ENCODE measurements at regions not wholly inside any gene's neighbourhood (a gene's known extent, or its start where the extent isn't known, plus 50 kb on each side); places are given as distances from the start of the nearest gene placed in this dataset.
"Not testable (repeated sequence)": the region's sequence is repeated elsewhere in the genome, so short reads cannot be mapped to it uniquely, and the experiment has no call there.

DNA sequence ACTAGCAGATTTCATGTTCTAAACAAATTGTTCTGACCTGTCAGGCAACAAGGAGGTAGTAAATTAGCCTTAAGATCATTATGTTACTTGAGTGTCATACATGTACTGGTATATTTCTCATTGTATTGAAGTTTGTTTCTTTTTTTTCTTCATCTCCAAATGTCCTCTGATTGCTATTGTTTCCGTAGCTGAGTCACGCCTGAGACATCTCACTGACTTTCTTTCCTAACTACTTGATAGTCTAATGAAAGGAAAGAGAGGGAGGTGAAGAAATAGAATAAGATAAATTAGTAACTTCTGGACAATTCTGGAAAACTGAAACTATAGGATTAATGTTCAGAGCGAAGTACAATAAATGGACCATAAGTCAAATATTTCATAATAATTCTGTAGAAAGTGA, 1049.9 kb downstream of the TSN start:
- Histone ChIP-seq H3K9ac (no peak overlapping the region), H3K4me1 (ENCODE audit: insufficient read depth) (no peaks in the 10 kb centered on the region), H4K20me1 (ENCODE audit: insufficient read depth) (no peaks in the 10 kb centered on the region), H3K36me3 (ENCODE audit: low read depth) (no peaks in the 10 kb centered on the region), H2AFZ (no peak overlapping the region), H3K79me2 (ENCODE audit: insufficient read depth) (no peaks in the 10 kb centered on the region), H3K4me3 (no peak overlapping the region), H3K27ac (no peak overlapping the region), H3K9me2 (ENCODE audit: insufficient read depth) (no peaks in the 10 kb centered on the region; the same call in 1 of the 2 replicates), H3K4me2 (ENCODE audit: unreplicated experiment) (no peak overlapping the region), H3K27me3 (replicated peaks; ENCODE audit: insufficient read depth) (no peaks in the 10 kb centered on the region), H3K9me3 (ENCODE audit: low read depth) (no peaks in the 10 kb centered on the region), H3F3A (ENCODE audit: insufficient read depth) (no peaks in the 10 kb centered on the region)
- DNase-seq = peak; percentile 9
- TF ChIP-seq EZH2 (IDR thresholded peaks at IDR 0.05; ENCODE audit: insufficient read depth, poor library complexity, severe bottlenecking) = no peak
- no peak for TF ChIP-seq EZH2phosphoT487 (IDR thresholded peaks at IDR 0.05; ENCODE audit: insufficient read depth, low read depth)
- in situ Hi-C loops (cut with MboI) = no loop called here
- WGBS, 2 experiments (ENCODE audit: low coverage in 1 of 2, low lambda C conversion rate in 2 of 2, missing lambda C conversion rate in 2 of 2) = 58 to 61% methylated on average over 3 of the region's 3 CpGs

- in situ Hi-C loops (cut with MboI) = no loop called here
- H4K20me1 ChIP-seq (ENCODE audit: insufficient read depth) = no peaks in the 10 kb centered on the region
- H3K27me3 ChIP-seq (replicated peaks; ENCODE audit: insufficient read depth) = no peaks in the 10 kb centered on the region
- no peak overlapping the region for H2AFZ ChIP-seq
- H3K9ac ChIP-seq = no peak overlapping the region
- no peaks in the 10 kb centered on the region; the same call in 1 of the 2 replicates for H3K9me2 ChIP-seq (ENCODE audit: insufficient read depth)
- TF ChIP-seq EZH2phosphoT487 (IDR thresholded peaks at IDR 0.05; ENCODE audit: insufficient read depth, low read depth) (no peak), EZH2 (IDR thresholded peaks at IDR 0.05; ENCODE audit: insufficient read depth, poor library complexity, severe bottlenecking) (no peak)
- H3K27ac ChIP-seq = no peak overlapping the region
- no peaks in the 10 kb centered on the region for H3K36me3 ChIP-seq (ENCODE audit: low read depth)
- no peaks in the 10 kb centered on the region for H3K9me3 ChIP-seq (ENCODE audit: low read depth)
- H3K4me1 ChIP-seq (ENCODE audit: insufficient read depth) = no peaks in the 10 kb centered on the region
- no peak overlapping the region for H3K4me3 ChIP-seq
- 48 to 64% methylated on average over 4 of the region's 4 CpGs for WGBS, 2 experiments (ENCODE audit: low coverage in 1 of 2, low lambda C conversion rate in 2 of 2, missing lambda C conversion rate in 2 of 2)
- H3K79me2 ChIP-seq (ENCODE audit: insufficient read depth) = no peaks in the 10 kb centered on the region
- no peaks in the 10 kb centered on the region for H3F3A ChIP-seq (ENCODE audit: insufficient read depth)
- DNase-seq = no peak
- H3K4me2 ChIP-seq (ENCODE audit: unreplicated experiment) = no peak overlapping the region
These were observed 1053.0 kb downstream of the TSN start for GRCh38 chr2:122808286-122808969.

DNA sequence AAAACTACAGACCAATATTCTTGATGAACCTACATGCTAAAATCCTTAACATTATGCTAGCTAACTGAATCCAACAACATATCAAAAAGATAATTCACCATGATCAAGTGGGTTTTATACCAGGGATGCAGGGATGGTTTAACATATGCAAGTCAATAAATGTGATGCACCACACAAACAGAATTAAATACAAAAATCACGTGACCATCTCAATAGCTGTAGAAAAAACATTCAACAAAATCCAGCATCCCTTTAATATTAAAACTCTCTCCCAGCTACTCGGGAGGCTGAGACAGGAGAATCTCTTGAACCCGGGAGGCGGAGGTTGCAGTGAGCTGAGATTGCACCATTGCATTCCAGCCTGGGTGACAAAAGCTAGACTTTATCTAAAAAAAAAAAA, 1056.8 kb downstream of the TSN start:
- H4K20me1 ChIP-seq (ENCODE audit: insufficient read depth); H3F3A ChIP-seq (ENCODE audit: insufficient read depth); H3K4me1 ChIP-seq (ENCODE audit: insufficient read depth); H3K27me3 ChIP-seq (replicated peaks; ENCODE audit: insufficient read depth); in situ Hi-C loops (cut with MboI); H3K79me2 ChIP-seq (ENCODE audit: insufficient read depth); H3K9me3 ChIP-seq (ENCODE audit: low read depth); DNase-seq; H3K4me3 ChIP-seq; H3K36me3 ChIP-seq (ENCODE audit: low read depth); H3K27ac ChIP-seq; H3K4me2 ChIP-seq (ENCODE audit: unreplicated experiment); H3K9me2 ChIP-seq (ENCODE audit: insufficient read depth); H3K9ac ChIP-seq; H2AFZ ChIP-seq: not testable (repeated sequence)
- 29 to 38% methylated on average over 4 of the region's 4 CpGs for WGBS, 2 experiments (ENCODE audit: low coverage in 1 of 2, low lambda C conversion rate in 2 of 2, missing lambda C conversion rate in 2 of 2)

- Histone ChIP-seq H3K27me3 (replicated peaks; ENCODE audit: insufficient read depth) (no peaks in the 10 kb centered on the region), H3K4me2 (ENCODE audit: unreplicated experiment) (no peak overlapping the region), H3K9ac (no peak overlapping the region), H3K9me3 (ENCODE audit: low read depth) (no peaks in the 10 kb centered on the region), H4K20me1 (ENCODE audit: insufficient read depth) (no peaks in the 10 kb centered on the region), H3K27ac (no peak overlapping the region), H3K4me1 (ENCODE audit: insufficient read depth) (no peaks in the 10 kb centered on the region), H3K9me2 (ENCODE audit: insufficient read depth) (no peaks in the 10 kb centered on the region), H2AFZ (no peak overlapping the region), H3F3A (ENCODE audit: insufficient read depth) (no peaks in the 10 kb centered on the region), H3K4me3 (no peak overlapping the region), H3K79me2 (ENCODE audit: insufficient read depth) (no peaks in the 10 kb centered on the region), H3K36me3 (ENCODE audit: low read depth) (no peaks in the 10 kb centered on the region)
- in situ Hi-C loops (cut with MboI) = no loop called here
- DNase-seq = no peak
- WGBS, 2 experiments (ENCODE audit: low coverage in 1 of 2, low lambda C conversion rate in 2 of 2, missing lambda C conversion rate in 2 of 2) = 2 to 10% methylated on average over 1 of the region's 1 CpG
- no peak for TF ChIP-seq EZH2phosphoT487 (IDR thresholded peaks at IDR 0.05; ENCODE audit: insufficient read depth, low read depth)
- TF ChIP-seq EZH2 (IDR thresholded peaks at IDR 0.05; ENCODE audit: insufficient read depth, poor library complexity, severe bottlenecking) = no peak
These were observed 1059.7 kb downstream of the TSN start for GRCh38 chr2:122815120-122815519.

- H2AFZ ChIP-seq = no peak overlapping the region
- no peaks in the 10 kb centered on the region for H3K27me3 ChIP-seq (replicated peaks; ENCODE audit: insufficient read depth)
- in situ Hi-C loops (cut with MboI) = no loop called here
- H3K9me2 ChIP-seq (ENCODE audit: insufficient read depth) = no peaks in the 10 kb centered on the region
- H3F3A ChIP-seq (ENCODE audit: insufficient read depth) = no peaks in the 10 kb centered on the region
- no peak overlapping the region for H3K4me2 ChIP-seq (ENCODE audit: unreplicated experiment)
- no peak for DNase-seq
- H3K9ac ChIP-seq = no peak overlapping the region
- H3K79me2 ChIP-seq (ENCODE audit: insufficient read depth) = no peaks in the 10 kb centered on the region
- H3K27ac ChIP-seq = no peak overlapping the region
- H3K4me3 ChIP-seq = no peak overlapping the region
- H4K20me1 ChIP-seq (ENCODE audit: insufficient read depth) = no peaks in the 10 kb centered on the region
- H3K9me3 ChIP-seq (ENCODE audit: low read depth) = no peaks in the 10 kb centered on the region
- no peaks in the 10 kb centered on the region for H3K4me1 ChIP-seq (ENCODE audit: insufficient read depth)
- WGBS, 2 experiments (ENCODE audit: low coverage in 1 of 2, low lambda C conversion rate in 2 of 2, missing lambda C conversion rate in 2 of 2) = 0% methylated on average over 3 of the region's 3 CpGs
- H3K36me3 ChIP-seq (ENCODE audit: low read depth) = no peaks in the 10 kb centered on the region
- TF ChIP-seq EZH2 (IDR thresholded peaks at IDR 0.05; ENCODE audit: insufficient read depth, poor library complexity, severe bottlenecking) = no peak
- no peak for TF ChIP-seq EZH2phosphoT487 (IDR thresholded peaks at IDR 0.05; ENCODE audit: insufficient read depth, low read depth)
These were observed 1061.4 kb downstream of the TSN start for GRCh38 chr2:122816803-122817202.
